GM18873 (cell line): ENCODE measurements at regions not wholly inside any gene's neighbourhood (a gene's known extent, or its start where the extent isn't known, plus 50 kb on each side); places are given as distances from the start of the nearest gene placed in this dataset.

Experiments used
- ATAC-seq: cut with Tn5 transposase; IDR thresholded peaks from one replicate; pipeline ENCODE4 v1.9.1; 2021; ENCODE audit warnings: mild to moderate bottlenecking, moderate library complexity, moderate number of reproducible peaks; ENCODE audit not compliant: unreplicated experiment, low FRiP score

DNA sequence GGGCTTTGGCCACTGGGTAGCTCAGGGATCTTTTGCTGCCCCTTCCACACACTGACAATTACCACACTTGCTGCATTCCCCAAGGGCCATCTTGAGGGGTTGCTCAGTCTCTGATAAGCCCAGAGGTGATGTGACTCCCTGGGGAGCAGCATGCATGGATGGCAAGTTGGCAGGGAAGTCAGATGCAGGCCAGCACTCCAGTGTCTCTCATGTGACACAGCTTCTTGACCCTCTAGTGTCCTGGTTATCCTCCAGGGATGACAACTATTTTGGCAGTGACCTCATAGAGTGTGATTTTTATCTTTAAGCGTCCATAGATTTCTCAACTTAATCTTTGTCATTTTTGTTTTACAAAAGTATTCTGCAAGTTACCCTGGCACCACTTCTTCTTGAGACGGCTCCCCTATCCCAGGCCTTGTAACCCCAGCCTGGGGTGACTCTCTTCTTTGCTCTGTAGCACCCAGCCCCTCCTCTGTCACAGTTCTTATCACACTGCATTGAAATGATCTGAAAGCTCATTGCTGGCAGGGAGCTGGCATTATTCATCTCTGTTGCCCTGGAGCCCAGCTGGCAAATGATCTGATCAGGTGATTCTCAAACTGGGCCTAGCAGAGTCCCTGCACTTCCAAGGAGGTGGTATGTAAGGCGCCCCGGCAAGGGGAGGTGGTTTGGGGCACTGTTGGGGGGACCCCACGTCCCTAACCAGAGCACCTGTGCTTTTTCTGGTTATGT is 72.6 kb downstream of the TENT5C start:
- ATAC-seq = no peak

DNA sequence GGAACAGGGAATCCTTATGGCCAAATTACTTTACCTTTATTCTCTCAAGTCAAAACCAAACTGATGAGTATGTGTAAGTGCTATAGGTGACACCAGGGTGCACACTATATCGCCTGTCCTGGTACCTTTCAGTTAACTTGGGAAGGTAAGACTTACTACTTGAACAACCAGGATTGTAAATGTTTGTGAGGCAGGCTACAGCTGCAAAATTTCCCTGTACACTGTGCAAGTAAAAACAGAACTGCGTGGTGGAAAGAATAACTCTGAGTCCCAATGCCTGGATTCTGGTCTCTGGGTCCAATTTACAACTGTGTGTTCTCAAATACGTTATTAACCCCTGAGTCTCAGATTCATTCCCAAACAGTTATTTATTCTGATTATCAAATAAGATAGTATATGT is 73.5 kb downstream of the TENT5C start:
- no peak for ATAC-seq

DNA sequence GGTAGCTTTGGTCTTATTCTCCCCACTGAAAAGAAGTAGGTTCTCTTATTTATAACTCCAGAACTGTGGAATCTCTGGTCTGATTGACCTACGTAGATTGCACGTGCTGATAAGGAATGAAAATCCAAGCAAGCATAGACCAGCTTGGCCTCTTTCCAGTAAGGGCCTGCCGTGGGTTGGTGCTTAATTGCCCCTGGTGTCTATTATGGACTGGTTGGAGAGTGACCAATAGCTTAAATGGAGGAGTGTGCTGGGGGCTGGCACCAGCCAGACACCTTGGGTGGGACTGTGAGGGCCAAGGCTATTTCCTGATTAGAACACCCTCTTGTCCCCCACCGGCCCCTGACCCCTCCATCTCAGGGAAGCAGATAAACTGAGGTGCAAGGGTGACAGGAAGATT is 74.0 kb downstream of the TENT5C start:
- no peak for ATAC-seq

- no peak for ATAC-seq
These were observed 74.6 kb downstream of the TENT5C start for GRCh38 chr1:117680316-117681002.

DNA sequence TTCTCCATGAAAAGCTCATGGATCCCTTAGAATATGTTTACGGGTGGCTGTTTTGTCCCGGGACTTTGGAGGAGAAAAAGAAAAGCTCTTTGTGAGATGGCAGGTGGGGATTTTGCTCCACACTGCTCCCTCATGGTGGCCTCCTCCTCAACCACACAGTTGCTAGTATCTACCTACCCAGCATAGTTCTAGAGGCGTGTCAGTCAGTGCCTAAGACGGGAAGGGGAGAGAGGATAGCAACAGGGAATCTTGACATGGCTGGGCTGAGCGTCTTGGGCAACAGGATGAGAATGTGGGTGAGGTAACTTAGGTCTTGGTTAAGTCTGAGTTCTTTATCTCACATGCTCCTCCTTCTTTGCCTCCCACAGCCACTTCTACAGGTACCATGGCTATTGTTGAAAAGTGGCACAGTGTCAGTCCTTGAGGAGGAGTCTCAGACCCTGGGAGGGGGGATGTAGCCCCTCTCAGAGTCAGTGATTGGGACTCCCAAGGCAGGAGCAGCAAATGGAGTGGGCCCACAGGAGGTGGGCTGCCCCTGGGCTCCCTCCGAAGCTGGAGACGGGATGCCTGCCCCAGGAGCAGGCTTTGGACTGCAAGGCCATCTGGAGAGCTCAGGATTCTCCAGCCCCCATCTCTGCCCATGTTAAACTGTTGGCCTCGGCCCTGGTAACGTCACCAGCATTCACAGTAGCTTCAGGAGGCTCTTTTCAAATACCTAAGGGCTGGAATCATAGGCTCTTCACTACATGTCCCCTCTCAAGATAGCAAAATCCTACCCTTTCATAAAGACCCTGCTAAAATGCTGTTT is 75.4 kb downstream of the TENT5C start:
- ATAC-seq = no peak

DNA sequence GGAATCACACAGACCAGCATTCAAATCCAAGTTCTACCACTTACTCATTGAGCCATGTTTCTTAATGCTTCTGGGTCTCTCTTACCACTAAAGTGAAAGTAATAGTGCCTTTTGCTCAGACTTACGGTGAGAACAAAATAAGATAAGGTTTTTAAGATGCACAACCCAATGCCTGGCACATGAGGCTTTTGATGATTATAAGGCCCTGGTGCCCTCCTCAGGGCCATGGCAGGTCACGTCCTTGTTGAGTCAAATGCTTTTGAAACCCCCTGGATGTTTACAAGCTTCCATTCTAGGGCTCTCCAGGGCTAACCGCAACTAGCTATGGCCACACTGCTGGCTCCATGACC is 76.0 kb downstream of the TENT5C start:
- ATAC-seq = no peak

GRCh38 chr1:117682372-117682771 is 76.5 kb downstream of the TENT5C start:
- ATAC-seq = no peak

GRCh38 chr1:117683571-117684285 is 77.9 kb downstream of the TENT5C start:
- no peak for ATAC-seq

- no peak for ATAC-seq
These were observed 80.3 kb downstream of the TENT5C start for GRCh38 chr1:117685936-117686806.

DNA sequence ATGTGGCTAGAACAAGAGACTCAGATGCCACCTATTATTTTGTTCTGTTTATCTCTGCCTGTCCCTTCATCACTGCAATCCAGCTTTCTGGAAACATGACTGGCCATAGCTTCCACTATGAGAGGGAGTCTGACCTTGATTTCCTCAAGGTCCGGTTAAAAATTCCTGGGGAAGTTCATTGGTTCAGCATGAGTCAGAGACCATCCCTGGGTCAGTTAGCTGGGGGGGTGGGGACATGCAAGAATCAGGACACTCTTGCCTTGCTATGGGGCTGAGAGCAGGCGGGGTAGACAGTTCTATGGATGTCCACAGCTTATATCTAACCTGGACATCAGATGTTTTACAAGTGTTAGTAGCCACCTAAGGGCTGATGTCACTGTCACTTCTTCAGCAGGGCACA is 81.1 kb downstream of the TENT5C start:
- no peak for ATAC-seq

- no peak for ATAC-seq
These were observed 84.3 kb downstream of the TENT5C start for GRCh38 chr1:117689997-117690625.

- ATAC-seq = no peak
These were observed 86.1 kb downstream of the TENT5C start for GRCh38 chr1:117691942-117692341.

- ATAC-seq = no peak
These were observed 88.7 kb downstream of the TENT5C start for GRCh38 chr1:117694543-117694942.

DNA sequence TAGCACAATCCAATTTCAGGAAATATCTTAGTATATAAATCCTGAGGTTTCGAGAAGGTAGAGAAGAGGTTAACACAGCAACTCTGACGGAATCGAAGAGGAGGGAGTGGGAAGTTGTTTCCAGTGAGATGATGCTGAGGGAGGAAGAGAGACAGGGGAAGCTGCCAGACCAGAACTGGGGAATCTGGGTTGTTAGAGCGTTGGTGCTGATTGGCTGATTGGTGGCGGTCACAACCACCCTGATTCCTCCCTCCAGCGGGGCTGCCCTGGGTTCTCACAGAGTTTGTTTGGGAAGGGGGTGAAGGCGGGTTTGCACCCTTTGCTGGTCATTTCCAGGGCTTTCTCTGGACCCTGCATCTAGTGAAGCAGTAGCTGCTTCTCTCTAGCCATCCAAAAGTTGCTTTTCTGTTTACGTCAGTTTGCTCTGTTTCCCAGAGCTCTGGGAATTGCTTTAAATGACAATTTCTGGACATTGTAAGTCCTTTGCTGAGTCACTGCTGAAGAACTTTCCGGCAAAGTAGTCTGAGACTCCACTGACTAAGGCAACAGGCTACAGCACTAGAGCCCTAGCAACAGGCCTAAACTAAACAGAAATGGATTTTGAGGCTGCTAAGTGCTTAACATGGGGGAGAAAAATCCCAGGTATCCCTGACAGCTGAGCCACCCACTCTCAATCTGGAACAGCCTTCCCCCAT is 90.1 kb downstream of the TENT5C start:
- ATAC-seq = no peak

- no peak for ATAC-seq
These were observed 90.7 kb downstream of the TENT5C start for GRCh38 chr1:117696561-117696960.

DNA sequence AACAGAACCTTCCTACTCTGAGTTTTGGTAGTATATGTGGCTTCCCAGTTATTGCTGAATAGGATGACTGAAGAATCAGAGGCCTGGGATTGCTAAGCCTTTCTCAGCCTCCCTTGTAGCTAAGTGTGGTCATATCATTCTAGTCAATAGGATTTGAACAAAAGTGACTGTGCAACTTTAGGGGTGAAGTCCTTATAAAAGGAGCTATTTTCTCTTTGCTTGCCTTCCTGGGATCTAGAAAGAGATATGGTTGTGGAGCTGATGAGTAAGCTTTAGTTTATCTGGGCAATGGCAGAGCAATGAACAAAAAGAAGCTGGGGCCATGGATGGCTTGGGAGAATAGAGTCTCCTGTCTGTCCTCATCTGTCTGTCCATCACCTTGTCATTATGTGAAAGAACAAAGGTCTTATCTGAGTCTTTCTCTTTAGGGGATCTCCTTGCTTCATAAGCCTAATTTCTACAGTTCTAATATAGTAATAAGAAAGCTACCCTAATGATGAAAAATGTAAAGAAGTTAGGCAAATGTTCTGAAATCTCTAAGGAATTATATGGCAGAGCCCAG is 91.5 kb downstream of the TENT5C start:
- ATAC-seq = no peak

DNA sequence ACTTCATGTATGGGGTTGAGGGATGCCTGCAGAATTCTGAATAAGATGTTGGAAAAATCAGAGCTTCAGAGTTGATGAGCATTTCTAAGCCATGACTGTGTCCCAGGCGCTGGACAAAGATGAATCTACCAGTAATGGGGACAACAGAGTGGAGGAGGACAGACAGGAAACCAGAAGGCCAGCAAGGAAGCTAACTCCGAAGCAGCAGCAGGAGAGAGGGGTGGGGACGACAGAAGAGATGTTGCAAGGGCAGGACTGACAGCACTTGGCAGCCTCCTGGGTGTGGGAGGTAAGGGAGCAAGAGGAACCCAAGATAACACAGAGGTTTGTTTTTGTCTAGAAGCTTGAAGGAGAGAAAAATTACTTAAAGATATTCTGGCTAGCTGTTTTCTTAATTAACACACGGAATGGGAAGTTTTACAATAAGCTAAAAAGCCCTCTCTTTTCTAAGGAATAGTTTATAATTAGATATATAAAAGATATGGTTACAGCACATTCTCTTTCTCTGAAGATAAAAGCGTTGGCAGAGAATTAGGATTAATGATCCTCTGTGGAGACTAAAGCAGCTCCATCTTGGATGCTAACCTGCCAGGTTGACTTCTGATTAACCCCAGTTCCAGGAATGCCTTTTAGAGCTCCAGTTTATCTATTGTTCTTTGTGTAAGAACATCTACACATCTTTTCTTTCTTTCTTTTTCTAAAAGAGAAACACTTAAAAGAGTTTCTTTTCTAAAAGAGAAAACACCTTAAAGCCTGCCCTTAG is 92.7 kb downstream of the TENT5C start:
- ATAC-seq = no peak

- ATAC-seq = no peak
These were observed 94.1 kb downstream of the TENT5C start for GRCh38 chr1:117699953-117700352.
